NT2/D1 (cell line): ENCODE measurements at regions not wholly inside any gene's neighbourhood (a gene's known extent, or its start where the extent isn't known, plus 50 kb on each side); places are given as distances from the start of the nearest gene placed in this dataset.
"Not testable (repeated sequence)": the region's sequence is repeated elsewhere in the genome, so short reads cannot be mapped to it uniquely, and the experiment has no call there.

ENCODE experiments used
- YY1 ChIP-seq: IDR thresholded peaks from 2 replicates; pipeline ENCODE4 v1.6.1; 2011; ENCODE audit not compliant: insufficient read length, insufficient read depth
- ZNF274 ChIP-seq: IDR thresholded peaks from 2 replicates; pipeline ENCODE4 v1.6.1; 2011; ENCODE audit warnings: mild to moderate bottlenecking, low read depth, low read length

GRCh38 chr4:19556276-19556675, 695.4 kb upstream of the SLIT2 start:
- not testable (repeated sequence) for TF ChIP-seq ZNF274, YY1
